ENCODE measurements at regions not wholly inside any gene's neighbourhood (a gene's known extent, or its start where the extent isn't known, plus 50 kb on each side); places are given as distances from the start of the nearest gene placed in this dataset.
"Not testable (repeated sequence)": the region's sequence is repeated elsewhere in the genome, so short reads cannot be mapped to it uniquely, and the experiment has no call there.

GRCh38 chr5:106290841-106291240 lies 1379.9 kb downstream of the EFNA5 start:
- DNase-seq = no peak

DNA sequence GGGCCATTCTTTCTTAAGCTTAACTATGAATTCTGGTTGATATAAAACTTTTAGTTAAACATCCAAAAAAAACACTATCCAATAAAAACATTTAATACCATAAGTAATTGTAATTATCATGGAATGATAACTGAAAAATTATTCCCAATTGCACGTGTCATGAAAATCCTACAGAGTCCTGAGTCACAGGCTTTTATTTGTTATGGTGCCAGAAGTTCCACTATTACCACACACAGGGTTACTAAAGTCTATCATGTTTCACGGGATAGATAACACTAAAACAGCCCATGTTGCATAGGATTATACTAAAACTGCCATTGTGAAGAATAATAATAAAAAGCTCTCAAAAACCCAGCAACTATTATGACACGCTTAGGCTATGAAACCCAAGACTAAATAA lies 1381.8 kb downstream of the EFNA5 start:
- no peak for DNase-seq

DNA sequence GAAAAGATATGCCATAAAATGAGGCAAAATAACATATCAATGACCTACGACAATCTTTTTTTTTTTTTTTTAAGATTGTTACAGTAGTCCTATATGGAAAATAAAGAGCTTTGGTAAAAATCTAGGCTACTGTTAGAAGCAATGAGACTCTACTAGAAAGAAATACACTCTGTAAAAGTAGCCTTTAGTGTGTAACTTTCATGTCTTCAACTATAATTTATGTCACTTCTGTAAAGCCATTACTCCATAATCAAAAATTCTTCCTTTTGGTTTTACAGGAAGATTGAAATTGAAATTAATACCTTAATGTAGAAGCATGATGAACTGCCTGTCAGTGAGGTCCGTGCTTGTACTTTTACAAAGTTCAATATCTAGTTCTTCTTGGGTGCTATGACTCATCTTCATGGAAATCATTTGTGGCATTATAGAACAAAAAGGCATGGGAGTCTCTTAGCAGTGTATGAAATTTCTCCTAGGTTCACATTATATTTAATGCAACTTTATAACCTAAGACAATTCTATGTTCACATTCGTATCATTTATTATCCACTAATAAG lies 1393.1 kb downstream of the EFNA5 start:
- no peak for DNase-seq

DNA sequence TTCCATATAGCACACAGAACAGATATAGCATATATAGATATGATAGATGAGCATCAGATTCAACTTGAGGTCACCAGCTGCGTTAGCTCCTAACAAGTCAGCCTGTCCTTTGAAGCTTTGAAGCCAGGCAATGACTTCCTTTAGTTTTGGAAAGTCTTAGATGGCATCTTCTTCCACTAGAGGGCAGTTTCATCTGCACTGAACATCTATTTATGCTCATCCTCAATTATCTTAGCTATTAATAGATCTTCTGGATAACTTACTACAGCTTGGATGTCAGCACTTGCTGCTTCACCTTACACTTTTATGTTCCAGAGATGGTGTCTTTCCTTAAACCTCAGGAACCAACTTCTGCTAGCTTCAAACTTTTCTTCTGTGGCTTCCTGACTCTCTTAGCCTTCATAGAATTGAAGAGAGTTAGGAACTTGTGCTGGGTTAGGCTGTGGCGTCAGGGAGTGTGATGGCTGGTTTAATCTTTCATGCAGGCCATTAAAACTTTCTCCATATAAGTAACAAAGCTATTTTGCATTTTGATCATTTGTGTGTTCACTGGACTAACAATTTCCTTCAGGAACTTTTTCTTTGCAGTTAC lies 1401.4 kb downstream of the EFNA5 start:
- no peak for DNase-seq

DNA sequence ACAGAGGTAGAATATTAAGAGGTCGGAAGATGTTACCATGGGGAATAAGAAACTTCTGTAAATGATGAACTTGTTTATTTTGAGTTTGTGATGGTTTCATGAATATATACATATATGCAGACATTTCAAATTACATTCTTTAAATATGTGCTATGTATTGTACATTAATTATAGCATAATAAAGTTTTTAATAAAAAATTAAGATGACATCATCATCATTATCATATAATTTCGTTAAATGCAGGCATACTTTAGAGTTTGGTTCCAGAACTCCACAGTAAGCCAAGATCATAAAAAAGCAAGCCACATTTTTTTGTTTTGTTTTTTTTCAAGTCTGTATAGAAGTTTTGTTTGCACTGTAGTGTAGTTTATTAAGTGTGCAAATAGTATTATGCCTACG lies 1403.5 kb downstream of the EFNA5 start:
- DNase-seq = no peak

DNA sequence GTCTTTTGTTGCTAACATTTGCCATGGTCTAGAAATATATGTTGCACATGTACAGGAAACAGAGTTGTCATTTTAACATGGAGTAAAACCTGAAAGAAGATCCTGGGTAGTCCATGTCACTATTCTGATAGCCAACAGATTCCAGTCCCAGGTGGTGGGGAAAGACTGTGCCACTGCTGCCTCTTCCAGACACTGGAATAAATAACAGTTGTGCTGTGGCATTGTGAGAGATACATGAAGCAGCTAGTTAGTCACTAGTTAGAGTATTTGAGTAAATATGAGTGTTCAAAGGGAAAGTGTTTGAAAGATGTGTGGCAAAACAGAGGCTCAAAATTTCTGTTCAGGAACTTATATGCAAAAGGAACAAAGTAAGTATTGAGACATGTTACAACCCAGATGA lies 1408.3 kb downstream of the EFNA5 start:
- no peak for DNase-seq

DNA sequence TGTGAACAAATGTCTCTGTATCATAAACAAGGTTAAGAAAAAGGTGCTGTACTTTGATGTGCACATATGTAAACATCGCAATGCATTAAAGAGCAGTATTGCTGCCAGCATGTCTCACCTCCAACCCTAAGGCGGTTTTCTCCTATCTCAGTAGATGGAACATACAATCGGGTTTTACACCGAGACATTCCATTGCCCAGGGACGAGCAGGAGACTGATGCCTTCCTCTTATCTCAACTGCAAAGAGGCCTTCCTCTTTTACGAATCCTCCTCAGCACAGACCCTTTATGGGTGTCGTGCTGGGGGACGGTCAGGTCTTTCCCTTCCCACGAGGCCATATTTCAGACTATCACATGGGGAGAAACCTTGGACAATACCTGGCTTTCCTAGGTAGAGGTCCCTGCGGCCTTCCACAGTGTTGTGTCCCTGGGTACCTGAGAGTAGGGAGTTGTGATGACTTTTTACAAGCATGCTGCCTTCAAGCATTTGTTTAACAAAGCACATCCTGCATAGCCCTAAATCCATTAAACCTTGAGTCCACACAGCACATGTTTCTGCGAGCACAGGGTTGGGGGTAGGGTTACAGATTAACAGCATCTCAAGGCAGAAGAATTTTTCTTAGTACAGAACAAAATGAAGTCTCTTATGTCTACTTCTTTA lies 1411.2 kb downstream of the EFNA5 start:
- DNase-seq = not testable (repeated sequence)

DNA sequence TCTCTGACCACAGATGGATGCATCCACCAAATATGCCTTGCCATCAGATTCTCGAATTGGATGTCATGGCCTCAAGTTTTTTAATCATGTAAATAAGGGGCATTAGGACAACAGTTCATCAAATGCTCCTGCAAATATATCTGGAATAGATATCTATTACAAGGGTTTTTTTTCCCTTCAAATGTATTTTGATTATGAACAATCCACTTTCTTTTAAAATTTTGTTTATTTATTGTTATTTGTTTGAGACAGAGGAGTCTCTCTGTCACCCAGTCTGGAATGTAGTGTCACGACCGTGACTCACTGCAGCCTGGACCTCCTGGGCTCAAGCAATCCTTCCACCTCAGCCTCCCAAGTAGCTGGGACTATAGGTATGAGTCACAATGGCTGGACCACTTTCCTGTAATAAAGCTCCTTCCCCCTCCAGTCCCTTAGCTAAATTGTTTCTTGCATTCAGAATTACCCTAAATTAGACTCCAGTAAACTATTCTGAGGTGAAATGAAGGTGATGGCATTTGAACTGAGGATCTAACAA lies 1412.1 kb downstream of the EFNA5 start:
- DNase-seq = no peak

DNA sequence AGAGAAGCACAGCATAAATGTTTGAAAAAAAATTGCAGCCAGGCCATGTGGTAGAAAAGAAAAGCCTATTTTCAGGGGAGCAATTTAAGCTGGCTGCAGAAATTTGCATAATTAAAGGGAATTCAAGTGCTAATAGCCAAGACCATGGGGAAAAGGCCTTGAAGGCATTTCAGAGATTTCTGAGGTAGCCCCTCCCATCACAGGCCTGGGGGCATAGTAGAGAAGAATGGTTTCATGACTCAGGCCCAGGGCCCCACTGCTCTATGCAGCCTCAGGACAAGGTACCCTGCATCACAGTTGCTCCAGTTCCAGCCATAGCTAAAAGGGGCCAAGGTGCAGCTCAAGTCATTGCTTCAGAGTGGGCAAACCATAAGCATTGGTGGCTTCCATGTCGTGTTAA lies 1416.0 kb downstream of the EFNA5 start:
- no peak for DNase-seq

DNA sequence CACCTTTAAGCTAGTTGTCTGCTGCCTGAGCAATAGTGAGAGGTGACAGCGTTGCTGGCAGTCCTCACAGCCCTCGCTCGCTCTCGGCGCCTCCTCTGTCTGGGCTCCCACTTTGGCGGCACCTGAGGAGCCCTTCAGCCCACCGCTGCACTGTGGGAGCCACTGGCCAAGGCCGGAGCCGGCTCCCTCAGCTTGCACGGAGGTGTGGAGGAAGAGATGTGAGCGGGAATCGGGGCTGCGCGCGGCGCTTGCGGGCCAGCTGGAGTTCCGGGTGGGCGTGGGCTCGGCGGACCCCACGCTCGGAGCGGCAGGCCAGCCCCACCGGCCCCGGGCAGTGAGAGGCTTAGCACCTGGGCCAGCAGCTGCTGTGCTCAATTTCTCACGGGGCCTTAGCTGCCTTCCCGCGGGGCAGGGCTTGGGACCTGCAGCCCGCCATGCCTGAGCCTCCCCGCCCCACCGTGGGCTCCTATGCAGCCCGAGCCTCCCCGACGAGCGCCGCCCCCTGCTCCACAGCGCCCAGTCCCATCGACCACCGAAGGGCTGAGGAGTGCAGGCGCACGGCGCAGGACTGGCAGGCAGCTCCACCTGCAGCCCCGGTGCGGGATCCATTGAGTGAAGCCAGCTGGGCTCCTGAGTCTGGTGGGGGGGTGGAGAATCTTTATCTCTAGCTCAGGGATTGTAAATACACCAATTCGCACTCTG lies 1424.5 kb downstream of the EFNA5 start:
- DNase-seq = not testable (repeated sequence)

DNA sequence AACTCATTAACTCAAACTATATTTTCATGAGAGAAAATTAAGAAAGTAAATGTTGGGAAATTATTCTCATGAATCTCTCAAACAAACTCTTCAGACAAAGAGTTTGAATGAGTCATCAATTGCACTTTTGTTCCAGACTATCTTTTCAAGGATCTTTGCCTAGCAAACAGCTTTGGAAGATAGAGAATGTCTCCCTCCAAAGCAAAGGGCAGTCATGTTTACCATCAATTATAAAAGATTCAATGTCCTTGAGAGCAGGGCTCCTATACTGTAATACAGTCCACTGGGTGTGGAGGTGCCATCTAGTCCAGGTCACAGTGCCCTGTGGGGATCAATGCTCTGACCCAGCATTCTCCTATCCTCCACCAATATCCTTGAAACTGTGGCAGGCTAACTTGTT lies 1429.3 kb downstream of the EFNA5 start:
- no peak for DNase-seq

DNA sequence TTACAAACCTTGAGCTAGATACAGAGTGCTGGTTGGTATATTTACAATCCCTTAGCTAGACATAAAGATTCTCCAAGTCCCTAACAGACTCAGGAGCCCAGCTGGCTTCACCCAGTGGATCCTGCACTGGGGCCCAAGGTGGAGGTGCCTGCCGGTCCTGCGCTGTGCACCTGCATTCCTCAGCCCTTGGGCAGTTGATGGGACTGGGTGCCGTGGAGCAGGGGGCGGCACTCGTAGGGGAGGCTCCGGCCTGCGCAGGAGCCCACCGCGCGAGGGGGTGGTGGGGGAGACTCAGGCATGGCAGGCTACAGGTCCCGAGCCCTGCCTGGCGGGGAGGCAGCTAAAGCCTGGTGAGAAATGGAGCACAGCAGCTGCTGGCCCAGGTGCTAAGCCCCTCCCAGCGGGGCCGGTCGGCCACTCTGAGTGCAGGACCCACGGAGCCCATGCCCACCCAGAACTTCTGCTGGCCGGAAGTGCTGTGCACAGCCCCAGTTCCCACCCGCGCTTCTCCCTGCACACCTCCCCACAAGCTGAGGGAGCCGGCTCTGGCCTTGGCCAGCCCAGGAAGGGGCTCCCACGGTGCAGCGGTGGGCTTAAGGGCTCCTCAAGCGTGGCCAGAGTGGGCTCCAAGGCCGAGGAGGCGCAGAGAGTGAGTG lies 1464.7 kb downstream of the EFNA5 start:
- no peak for DNase-seq

DNA sequence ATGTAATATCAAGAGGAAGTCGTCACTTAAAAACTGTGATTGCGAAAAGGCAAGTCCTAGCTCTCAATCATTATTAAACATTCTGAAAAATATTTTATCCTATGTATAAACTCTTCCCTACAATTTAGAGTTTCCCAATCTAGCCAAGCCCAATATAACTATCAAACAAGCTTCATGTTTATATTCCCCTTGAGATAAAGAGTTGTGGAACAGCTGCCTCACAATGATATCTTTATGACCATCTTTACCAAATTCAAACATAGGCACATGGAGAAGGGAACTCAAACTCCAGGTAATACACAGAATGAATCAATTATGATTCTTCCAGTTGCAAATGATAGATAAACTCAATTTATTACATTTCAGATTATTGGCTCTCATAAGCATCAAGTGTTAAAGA lies 1468.7 kb downstream of the EFNA5 start:
- no peak for DNase-seq

- no peak for DNase-seq
Measured at GRCh38 chr5:106200971-106201370, 1469.8 kb downstream of the EFNA5 start.

DNA sequence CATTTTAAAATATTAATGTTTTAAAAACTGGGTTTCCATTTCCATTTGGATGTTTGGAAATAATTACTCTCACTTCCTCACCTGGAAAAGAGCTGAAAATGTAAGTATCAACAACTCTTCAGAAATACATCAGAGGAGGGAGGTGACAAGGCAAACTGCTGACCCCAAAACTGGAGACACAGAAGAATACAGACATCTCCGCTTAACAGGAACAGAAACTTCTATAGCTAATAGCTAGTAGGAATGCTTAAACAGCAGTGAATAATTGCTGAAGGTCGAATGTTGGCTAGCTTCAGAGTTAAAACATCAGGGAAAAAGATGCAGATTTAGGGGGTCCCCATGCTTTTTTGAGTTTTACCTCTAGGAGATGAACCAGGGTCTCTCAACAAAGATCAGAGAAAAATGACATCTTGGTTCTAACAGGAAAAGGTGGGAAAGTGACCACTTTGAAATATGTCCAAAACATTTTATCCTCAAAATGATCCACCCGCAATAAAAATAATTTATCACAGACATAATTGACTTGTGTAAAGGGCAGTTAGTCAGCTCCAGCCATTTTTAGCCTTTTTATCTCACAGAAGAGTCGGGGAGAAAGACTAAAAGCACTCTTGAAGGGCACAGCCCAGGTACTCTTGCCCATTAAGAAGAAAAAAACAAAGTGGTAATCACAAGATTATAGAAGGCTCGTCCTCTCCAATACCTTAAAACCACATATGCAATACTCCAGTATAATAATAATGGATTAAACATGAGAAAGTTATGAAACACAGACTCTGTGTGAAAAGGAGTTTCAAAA lies 1474.9 kb downstream of the EFNA5 start:
- DNase-seq = no peak

GRCh38 chr5:106189121-106189809 lies 1481.5 kb downstream of the EFNA5 start:
- DNase-seq = no peak

- DNase-seq = no peak
Measured at GRCh38 chr5:106185661-106186081, 1485.1 kb downstream of the EFNA5 start.

GRCh38 chr5:106174903-106175302 lies 1495.8 kb downstream of the EFNA5 start:
- no peak for DNase-seq

GRCh38 chr5:106172681-106173532 lies 1497.8 kb downstream of the EFNA5 start:
- no peak for DNase-seq

GRCh38 chr5:106171708-106172107 lies 1499.0 kb downstream of the EFNA5 start:
- DNase-seq = no peak

DNA sequence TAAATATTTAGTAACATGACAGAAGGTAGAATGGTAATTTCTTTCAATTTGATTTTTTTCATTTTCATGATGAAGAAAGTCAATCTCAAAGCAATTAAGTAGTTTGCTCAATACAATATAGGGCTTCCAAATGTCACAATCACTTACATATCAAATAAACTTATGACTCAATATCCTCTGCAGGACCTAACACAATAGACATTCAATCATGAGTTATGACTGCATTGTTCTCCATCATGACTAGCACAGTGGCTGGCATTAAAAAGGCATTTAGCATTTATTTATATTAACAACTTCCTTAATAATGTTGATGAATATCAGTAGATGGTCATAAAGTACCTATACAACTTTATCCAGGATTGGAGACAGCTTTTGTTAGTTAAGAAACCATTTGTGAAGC lies 1499.6 kb downstream of the EFNA5 start:
- DNase-seq = no peak

All from stimulated activated CD4-positive, alpha-beta T cell treated with anti-CD3 and anti-CD28 coated beads, Interleukin-2, amount 100 ng/mL, for 24 hours (primary cell).